ENCODE measurements at regions not wholly inside any gene's neighbourhood (a gene's known extent, or its start where the extent isn't known, plus 50 kb on each side); places are given as distances from the start of the nearest gene placed in this dataset.

DNA sequence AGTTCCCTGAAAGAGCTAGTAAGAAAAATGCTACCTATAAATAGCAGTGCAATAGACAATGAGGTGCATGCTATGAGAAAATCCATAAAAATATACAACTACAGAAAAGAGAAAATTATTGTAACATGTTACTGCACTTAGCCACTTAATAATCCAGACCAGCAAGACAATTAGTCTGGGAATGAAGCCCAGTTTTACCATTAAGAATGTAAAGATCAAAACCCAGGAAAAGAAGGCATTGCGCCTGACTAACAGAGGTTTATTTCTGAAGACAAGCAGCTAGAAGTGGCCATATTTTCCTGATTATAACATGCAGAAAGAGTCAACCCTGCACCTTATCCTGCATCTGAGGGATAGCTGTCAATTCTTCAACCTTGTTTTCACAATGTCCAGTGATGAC is 276.4 kb upstream of the PRMT6 start:
- H3K4me3 ChIP-seq (ENCODE audit: low read depth, low read length), result no peak overlapping the region

DNA sequence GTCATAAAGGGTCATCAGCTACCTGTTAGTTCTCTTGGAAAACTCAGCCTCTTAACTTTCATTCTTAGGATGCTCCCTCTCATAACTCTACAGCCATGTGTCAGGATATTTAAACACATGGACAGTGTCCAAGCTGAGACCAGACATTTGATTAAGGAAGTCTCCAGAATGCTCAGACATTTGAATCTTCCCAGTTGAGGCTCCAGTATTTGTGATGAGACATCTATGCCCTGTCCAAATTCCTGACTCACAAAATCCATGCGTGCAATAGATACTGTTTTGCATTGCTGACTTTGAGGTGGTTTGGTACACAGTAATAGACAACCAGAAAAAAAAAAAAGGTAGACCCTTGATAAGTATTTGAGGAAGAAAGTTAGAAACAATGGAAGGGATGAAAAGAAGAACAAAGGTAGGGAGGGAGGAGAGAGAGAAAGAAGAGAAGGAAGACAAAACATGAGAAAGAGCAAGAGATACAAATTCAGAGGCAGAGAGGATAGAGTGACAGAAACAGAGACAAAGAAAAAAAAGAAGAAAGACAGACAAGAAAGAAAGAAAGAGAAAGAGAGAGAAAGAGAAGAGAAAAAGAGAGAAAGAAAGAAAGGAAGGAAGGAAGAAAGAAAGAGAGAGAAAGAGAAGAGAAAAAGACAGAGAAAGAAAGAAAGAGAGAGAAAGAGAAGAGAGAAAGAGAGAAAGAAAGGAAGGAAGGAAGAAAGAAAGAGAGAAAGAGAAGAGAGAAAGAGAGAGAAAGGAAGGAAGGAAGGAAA is 275.5 kb upstream of the PRMT6 start:
- no peak overlapping the region for H3K4me3 ChIP-seq (ENCODE audit: low read depth, low read length)

DNA sequence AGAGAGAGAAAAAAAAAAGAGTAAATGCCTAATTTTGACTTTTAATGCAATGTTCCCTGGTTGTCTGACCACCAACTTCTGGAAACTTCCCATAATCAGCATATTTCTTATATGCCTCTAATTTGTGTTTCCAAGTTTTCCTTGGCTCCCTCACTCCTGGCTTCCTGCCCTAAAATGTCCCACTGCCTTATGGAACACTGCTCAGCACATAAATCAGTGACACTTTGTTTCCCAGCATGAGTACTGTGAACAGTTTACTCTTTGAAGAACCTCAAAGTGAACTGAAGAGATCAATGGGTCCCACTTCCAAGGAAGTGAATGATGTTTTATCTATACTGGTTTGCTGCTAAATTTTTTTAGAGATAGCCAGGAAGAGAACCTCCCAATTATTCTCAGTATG is 271.3 kb upstream of the PRMT6 start:
- H3K4me3 ChIP-seq (ENCODE audit: low read depth, low read length), result no peak overlapping the region

DNA sequence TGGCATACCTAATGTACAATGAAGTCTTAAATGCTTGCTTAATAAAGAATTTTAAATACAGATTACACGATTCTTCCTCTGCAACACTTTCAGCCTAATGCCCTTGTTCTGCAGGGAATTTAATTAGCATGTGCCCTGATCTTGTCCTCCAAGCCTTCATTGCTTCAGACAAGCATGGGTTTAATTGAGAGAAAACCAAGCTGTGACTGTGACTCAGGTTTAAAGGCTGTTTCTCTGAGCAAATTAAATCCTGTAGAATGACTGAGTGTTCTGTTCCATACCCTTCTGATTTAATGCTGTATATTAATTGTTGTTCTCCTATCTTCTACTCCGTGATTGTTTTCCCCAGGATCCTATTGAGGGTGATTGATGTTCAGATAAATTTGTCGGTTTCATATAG is 269.0 kb upstream of the PRMT6 start:
- H3K4me3 ChIP-seq (ENCODE audit: low read depth, low read length), result no peak overlapping the region

DNA sequence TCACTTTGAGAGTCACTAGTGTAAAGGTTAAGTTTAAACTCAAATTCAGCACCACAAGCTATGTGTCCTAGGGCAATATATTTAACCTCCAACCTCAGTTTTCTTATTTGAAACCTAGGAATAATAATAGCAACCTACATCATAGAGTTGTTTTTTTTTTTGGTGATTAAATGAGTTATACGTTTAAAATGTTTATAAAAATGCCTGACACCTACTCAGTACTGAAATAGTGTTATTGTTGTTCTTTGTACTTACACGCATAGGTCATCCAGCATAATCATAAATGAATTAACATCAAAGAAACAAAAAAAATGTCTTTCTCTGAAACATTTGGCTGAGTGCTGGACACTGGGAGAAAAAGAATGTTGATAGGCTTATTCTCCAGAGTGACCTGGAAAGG is 266.8 kb upstream of the PRMT6 start:
- H3K4me3 ChIP-seq (ENCODE audit: low read depth, low read length), result no peak overlapping the region

DNA sequence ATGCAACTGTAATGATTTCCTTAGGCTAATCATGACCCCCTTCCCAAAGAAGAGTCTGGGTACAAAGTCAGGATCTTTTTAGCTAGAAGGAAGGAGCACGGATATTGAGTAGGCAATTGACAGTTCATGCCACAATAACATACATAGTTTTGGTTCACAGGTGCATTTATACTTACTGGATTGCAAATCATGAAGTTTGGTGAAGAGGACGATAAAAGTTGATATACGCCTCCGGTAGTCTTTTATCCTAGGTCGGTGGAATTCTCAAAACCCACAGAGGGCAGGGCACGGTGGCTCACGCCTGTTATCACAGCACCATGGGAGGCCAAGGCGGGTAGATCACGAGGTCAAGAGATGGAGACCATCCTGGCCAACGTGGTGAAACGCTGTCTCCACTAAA is 265.4 kb upstream of the PRMT6 start:
- H3K4me3 ChIP-seq (ENCODE audit: low read depth, low read length), result no peak overlapping the region

DNA sequence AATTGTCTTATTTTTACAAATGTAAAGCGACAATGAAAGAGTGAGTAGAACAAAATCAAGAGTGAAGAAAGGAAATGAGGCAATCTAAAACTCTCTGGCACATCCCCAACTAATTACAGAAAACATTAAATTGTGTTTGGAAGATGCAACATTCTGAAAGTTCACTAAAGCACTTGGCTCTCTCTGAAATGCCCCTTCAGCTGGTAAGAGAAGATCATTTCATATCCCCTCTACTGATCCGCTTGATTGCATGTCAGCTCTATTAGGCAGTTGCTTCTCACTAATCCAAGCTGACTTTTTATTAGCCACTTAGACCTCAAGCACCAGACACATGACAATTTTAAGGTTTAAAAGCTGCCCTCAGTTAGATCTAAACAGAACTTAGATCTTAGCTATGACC is 262.8 kb upstream of the PRMT6 start:
- H3K4me3 ChIP-seq (ENCODE audit: low read depth, low read length), result no peak overlapping the region

DNA sequence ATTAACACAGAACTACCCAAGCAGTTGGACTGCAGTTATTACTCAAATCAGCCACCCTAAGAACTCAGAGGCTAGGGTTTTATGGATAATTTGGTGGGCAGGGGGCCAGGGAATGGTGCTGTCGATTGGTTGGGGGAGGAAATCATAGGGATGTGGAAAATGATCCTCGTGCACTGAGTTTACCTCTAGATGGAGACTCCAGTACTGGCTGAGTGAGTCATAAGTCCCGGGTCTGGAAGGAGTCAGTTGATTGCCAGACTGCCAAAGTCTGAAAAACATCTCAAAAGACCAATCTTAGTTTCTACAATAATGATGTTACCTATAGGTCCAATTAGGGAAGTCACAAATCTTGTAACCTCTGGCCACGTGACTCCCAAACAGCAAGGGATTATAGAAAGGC is 257.5 kb upstream of the PRMT6 start:
- no peak overlapping the region for H3K4me3 ChIP-seq (ENCODE audit: low read depth, low read length)

DNA sequence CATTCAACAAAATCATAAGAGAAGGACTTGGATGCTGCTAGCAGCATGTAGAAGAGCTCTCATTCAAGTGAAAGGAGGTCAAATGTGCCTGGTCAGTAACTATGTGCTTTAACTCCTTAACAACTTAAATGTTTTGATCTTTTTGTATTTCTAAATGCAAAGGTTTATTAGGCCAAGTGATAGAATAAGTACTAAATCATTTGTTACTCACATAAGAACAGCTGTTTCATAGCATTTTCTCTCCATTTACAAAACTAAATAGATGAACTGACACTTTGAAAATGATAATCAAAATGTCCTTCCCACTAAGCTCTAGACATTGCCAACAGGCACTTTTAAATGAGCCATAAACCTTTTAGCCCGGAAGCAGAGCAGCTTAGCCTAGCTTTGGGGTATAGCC is 254.3 kb upstream of the PRMT6 start:
- no peak overlapping the region for H3K4me3 ChIP-seq (ENCODE audit: low read depth, low read length)

DNA sequence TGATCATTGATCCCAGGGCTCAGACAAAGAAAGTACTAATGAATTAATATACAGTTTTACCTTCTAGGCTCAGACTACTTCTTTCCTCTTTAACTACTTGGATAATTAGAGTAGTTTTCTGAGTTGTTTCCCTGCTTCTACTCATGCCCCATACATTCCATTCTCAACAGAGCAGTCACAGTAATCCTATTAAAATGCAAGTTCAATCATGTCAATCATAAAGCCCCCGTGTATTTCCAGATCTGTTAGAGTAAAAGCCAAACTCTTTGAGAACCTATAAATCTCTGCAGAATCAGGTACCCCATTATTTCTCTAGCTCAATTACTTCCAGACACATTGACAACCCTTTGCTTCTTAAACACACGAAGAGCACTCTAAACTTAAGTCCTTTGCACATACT is 242.1 kb upstream of the PRMT6 start:
- no peak overlapping the region for H3K4me3 ChIP-seq (ENCODE audit: low read depth, low read length)

DNA sequence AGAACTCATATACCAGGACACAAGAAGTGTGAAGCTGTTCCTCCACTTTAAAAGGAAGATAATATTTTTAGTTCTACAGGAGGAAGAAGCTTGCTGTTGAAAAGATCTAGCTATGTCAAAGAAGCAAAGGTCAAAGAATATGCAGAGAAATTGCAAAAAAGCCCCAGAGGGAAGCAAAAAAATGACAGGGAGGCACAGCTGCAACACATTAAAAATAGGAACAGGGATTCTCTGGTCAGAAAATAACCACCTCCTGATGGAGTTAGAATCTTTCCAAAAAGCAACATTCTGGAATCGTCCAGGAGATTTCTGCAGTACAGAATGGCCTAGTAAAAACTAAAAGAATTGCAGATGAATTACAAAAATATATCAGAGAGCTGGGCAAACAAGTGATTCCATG is 238.9 kb upstream of the PRMT6 start:
- no peak overlapping the region for H3K4me3 ChIP-seq (ENCODE audit: low read depth, low read length)

DNA sequence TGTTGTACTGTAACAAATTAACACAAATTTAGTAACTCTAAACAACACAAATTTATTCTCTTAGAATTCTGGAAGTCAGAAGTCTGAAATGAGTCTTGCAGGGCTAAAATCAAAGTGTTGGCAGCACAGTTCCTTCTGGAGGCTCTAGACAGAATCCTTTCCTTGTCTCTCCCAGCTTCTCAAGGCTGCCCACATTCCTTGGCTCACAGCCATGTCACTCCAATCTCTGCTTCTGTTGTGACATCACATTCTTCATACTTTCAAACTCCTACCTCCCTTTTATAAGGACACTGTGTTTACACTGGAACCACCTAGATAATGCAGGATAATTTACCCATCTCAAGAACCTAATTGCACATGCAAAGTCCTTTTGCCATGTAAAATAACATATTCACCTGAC is 225.0 kb upstream of the PRMT6 start:
- H3K4me3 ChIP-seq (ENCODE audit: low read depth, low read length), result no peak overlapping the region

DNA sequence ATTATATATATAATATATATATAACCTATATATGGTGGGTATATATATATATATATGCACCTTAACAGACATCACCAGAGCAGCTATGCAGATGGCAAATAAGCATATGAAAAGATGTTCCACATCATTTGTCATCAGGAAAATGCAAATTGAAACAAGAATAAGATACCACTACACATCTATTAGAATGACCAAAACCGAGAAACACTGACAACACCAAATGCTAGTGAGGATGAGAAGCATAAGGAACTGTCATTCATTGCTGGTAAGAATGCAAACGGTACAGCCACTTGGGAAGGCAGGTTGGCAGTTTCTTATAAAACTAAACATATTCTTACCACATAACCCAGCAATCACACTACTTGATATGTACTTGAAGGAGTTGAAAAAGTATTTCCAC is 219.8 kb upstream of the PRMT6 start:
- no peak overlapping the region for H3K4me3 ChIP-seq (ENCODE audit: low read depth, low read length)

DNA sequence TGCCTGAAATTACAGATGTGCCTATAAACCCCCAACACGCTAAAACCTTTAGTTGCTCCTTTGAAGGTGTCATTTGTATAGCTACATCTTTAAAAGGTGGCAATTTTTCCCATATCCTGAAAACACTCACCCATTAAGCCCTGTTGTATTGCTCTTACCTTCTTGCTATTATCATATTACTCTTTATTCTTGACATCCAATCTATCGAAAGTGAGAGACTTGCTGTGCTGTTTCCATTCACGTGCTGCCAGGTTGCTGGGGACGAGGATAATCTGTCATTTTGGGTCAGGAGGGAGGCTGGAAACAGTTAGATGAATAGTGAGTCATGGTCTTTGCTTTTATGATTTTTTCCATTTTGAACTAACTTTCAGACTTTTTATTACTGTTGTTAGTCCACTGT is 213.0 kb upstream of the PRMT6 start:
- H3K4me3 ChIP-seq (ENCODE audit: low read depth, low read length), result no peak overlapping the region

DNA sequence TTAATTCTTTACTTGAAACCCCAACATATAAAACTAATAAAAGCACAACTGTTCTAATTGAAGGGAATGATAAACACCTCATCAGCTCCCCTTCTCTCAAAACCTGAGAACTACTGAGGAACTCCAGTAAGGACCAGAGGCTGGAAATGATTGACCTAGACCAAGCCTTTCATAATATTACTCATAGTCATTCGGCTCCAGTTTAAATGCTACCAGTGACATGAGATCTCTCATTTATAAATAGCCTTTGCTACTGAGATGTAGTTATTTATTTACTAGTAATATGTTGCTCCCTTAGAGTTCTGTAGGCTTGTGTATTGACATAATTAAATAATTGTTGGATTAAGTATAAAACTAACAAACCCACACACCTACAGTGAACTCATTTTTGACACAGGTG is 209.8 kb upstream of the PRMT6 start:
- H3K4me3 ChIP-seq (ENCODE audit: low read depth, low read length), result no peak overlapping the region

DNA sequence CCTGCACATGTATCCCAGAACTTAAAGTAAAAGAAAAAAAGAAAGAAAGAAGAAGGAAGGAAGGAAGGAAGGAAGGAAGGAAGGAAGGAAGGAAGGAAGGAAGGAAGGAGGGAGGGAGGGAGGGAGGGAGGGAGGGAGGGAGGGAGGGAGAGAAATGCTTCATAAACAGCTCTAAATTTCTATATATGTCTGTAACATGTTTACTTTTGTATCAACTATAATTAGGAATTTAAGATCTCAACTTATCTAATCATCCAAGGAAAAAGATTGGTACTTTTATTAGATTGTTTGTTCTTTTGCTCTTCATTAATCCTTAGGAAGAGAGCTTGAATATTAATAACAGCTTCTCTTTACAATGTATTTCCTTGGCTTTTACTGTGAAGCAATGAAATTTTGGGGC is 195.4 kb upstream of the PRMT6 start:
- H3K4me3 ChIP-seq (ENCODE audit: low read depth, low read length), result no peak overlapping the region

DNA sequence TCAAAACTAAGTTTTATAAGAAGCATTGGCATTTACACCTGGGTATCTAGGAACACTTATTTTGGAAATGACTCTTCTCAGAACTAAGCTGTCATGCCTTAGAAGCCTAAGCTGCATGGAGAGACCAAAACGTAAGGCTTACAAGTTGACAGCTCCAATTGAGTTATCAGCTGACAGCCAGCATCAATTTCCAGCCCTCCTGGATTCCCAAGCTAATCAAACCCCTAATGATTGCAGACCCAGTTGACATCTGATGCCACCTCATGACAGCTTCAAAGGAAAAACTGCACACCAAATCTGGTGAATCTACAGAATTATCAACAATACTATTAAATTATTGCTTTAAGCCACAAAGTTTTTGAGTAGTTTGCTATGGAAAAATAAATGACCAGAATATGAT is 187.6 kb upstream of the PRMT6 start:
- no peak overlapping the region for H3K4me3 ChIP-seq (ENCODE audit: low read depth, low read length)

DNA sequence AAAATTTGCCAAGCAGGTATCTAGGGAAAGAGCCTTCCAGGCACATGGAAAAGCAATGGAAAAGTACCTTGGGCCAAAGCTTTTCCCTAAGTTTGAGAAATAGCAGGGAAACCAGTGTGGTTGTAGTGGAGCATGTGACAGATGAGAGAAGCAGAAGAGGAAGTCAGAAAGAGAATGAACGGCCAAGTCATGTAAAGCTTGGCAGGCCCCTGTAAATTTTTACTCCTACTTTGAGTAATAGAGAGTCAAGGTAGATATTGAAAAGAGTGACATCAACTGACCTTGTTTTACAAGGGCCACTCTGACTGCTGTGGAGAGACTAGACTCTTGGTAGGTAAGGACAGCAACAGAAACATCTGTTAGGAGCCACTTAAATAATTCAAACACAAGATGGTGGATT is 180.9 kb upstream of the PRMT6 start:
- H3K4me3 ChIP-seq (ENCODE audit: low read depth, low read length), result no peak overlapping the region

DNA sequence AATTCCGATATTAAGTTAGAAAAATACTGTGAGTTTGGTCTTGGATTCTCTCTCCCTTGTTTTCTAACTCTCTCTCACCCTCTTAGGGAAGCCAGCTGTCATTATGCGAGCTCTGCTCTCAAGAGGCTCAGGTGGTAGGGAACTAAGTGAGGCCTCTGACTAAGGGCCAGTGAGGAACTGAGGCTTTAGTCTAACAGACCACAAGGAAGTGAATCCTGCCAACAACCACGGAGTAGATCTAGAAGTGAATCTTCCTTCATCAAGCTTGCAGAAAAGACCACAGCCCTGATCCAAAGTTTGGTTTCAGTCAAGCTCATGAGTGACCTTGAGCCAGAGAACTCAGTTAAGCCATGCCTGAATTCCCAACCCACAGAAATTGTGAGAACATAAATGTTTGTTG is 180.1 kb upstream of the PRMT6 start:
- no peak overlapping the region for H3K4me3 ChIP-seq (ENCODE audit: low read depth, low read length)

DNA sequence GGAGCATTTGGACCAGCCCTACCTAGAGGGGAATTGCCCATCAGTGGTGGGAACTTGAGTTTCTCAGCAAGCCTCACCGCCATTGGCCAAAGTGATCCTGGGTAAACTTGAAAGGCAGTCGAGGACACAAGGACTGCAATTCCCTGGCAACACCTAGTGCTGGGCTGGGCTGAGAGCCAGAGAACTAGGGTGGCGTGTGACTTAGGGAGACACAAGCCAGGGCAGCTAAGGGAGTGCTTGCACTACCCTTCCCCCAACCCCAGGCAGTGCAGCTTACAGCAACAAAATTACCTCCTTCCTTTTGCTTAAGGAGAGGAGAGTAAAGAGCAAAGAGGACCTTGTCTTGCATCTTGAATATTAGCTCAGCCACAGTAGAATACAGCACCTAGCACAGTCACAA is 176.9 kb upstream of the PRMT6 start:
- no peak overlapping the region for H3K4me3 ChIP-seq (ENCODE audit: low read depth, low read length)

DNA sequence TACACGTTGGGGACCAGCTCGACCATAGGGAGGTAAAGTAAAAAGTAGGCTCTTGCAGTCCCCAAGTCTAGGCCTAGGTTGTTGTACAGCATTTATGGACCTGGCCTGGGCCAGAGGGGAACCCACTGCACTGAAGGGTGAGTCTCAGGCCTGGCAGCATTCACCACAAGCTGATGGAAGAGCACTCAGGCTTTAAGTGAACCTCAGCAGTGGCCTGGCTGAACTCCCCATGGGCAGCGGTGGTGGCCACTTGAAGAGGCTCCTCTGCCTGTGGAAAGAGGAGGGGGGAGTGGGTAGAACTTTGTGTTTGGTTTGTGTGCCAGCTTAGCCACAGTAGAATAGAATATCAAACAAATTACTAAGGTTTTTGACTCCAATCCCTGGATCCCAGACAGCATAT is 176.2 kb upstream of the PRMT6 start:
- H3K4me3 ChIP-seq (ENCODE audit: low read depth, low read length), result no peak overlapping the region

DNA sequence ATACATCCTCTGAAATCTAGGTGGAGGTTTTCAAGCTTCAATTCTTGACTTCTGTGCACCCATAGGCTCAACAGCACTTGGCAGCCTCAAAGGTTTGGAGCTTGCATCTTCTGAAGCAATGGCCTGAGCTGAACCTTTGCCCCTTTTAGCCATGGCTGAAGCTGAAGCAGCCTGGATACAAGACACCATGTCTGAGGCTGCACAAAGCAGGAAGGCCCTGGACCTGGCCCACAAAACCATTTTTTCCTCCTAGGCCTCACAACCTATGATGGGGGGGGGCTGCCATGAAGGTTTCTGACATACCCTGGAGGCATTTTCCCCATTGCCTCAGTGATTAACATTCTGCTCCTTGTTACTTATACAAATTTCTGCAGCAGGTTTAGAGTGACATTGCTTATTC is 173.3 kb upstream of the PRMT6 start:
- H3K4me3 ChIP-seq (ENCODE audit: low read depth, low read length), result no peak overlapping the region

DNA sequence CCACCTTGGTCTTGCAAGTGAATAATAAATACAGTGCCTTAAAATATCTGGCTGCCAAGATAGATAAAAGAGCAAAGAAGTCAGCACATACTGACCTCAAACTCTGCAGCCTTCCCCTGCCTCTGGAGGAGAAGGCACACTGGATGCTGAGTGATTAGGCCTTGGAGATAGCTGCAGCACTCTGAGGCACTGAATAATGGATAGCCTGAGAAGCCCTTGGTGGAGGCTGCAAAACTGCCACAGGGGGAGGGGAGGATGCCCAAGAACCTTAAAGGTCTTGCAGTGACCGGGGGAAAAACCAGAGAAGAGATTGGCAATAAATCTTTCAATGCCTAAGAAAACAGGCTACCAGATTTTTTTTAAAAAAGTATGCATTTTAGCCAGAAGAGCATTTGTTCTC is 167.4 kb upstream of the PRMT6 start:
- H3K4me3 ChIP-seq (ENCODE audit: low read depth, low read length), result no peak overlapping the region

DNA sequence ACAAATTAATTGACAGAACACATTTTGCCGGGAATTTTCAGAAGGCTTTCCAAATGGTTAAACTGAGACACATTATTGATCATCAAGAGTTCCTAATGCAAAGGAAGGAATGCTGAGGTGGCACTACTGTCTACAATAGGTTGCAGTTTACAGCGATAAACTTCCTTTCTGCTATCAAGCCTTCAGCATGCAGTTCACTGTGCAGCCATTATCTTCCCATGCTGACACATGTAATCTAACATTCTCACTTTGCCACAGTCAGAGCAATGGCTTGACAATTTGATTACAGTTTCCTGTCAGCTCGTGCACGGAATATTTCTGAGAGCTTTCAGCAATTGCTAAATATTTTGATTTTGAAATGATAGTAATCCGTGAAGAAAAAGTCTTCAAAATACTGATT is 166.9 kb upstream of the PRMT6 start:
- no peak overlapping the region for H3K4me3 ChIP-seq (ENCODE audit: low read depth, low read length)
